GM13977 (cell line): ENCODE measurements at regions not wholly inside any gene's neighbourhood (a gene's known extent, or its start where the extent isn't known, plus 50 kb on each side); places are given as distances from the start of the nearest gene placed in this dataset.

Experiments used
- DNase-seq: peaks from one replicate; pipeline ENCODE4 v3.0.0; 2012; ENCODE audit warnings: low spot score
- CTCF ChIP-seq: IDR thresholded peaks from 2 replicates; pipeline ENCODE4 v1.5.1; 2012; ENCODE audit warnings: mild to moderate bottlenecking, control low read depth; ENCODE audit not compliant: insufficient read depth; ENCODE audit errors: extremely low read depth, missing control alignments
- in situ Hi-C: fragments of 300-500 bp; cut with MboI; formaldehyde crosslinking; loops from one replicate; pipeline ENCODE4 v1.12.0; 2022; ENCODE audit warnings: low sequenced_read_pairs, low pct_unique_long_range_greater_than_20kb, mixed read lengths, inconsistent platforms; ENCODE audit not compliant: unreplicated experiment

- no peak for DNase-seq
- no peak for TF ChIP-seq CTCF
- in situ Hi-C loops = no loop called here
Measured at GRCh38 chr11:119952441-119952840, 185.5 kb downstream of the TRIM29 start.

GRCh38 chr11:119943298-119943655, 194.6 kb downstream of the TRIM29 start:
- DNase-seq = no peak
- in situ Hi-C loops = no loop called here
- TF ChIP-seq CTCF = no peak

- in situ Hi-C loops = no loop called here
- no peak for DNase-seq
- no peak for TF ChIP-seq CTCF
Measured at GRCh38 chr11:119942583-119943297, 195.2 kb downstream of the TRIM29 start.

GRCh38 chr11:119941636-119942411, 196.1 kb downstream of the TRIM29 start:
- no peak for DNase-seq
- TF ChIP-seq CTCF = no peak
- in situ Hi-C loops = no loop called here

- DNase-seq = no peak
- TF ChIP-seq CTCF = no peak
- in situ Hi-C loops = no loop called here
Measured at GRCh38 chr11:119941171-119941570, 196.7 kb downstream of the TRIM29 start.

- TF ChIP-seq CTCF = no peak
- DNase-seq = no peak
- in situ Hi-C loops = no loop called here
Measured at GRCh38 chr11:119940401-119940976, 197.4 kb downstream of the TRIM29 start.
